Hindlimb muscle (tissue), 1 donor: ENCODE measurements at regions not wholly inside any gene's neighbourhood (a gene's known extent, or its start where the extent isn't known, plus 50 kb on each side); places are given as distances from the start of the nearest gene placed in this dataset.

Experiments used
- DNase-seq: peaks from one replicate; pipeline ENCODE4 v3.0.0-alpha.2; 2013

GRCh38 chr13:100853434-100853833 lies 178.8 kb upstream of the TMTC4 start:
- no peak for DNase-seq

DNA sequence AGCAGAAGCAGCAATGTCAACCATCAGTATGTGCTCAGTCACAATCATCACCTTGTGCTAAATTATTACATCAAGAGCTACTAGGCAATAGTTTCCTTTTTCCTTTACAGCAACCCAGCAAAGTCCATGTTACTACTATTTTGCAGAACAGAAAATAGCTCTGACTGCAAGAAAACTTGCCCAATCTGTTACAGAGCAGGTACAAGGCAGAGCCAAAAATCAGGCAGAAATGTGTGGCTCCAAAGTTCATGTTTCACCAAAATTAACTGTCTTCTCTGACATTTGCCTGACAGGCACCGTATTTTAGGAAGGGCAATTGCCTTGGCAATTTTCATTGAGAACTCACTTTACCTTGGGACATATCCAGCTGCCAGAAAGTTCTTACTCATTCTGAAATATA lies 177.6 kb upstream of the TMTC4 start:
- no peak for DNase-seq

DNA sequence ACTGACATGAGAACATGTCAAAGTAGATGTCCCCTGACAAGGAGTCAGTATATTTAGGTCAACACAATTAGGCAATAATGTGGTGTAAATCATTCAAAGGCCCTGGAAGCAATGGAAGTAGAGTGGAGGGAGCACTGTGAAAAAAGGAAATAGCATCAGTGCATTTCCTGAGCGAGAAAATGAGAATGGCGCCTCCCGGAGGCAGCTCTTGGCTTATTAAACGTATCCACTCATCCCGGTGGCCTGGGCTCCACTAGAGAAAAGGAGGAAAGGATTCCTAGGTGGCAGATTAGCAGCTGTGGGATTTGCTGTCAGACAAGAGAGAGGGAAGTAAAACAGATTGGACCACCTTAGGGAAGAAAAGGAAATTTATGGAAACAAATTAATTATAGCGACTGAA lies 173.7 kb upstream of the TMTC4 start:
- no peak for DNase-seq

DNA sequence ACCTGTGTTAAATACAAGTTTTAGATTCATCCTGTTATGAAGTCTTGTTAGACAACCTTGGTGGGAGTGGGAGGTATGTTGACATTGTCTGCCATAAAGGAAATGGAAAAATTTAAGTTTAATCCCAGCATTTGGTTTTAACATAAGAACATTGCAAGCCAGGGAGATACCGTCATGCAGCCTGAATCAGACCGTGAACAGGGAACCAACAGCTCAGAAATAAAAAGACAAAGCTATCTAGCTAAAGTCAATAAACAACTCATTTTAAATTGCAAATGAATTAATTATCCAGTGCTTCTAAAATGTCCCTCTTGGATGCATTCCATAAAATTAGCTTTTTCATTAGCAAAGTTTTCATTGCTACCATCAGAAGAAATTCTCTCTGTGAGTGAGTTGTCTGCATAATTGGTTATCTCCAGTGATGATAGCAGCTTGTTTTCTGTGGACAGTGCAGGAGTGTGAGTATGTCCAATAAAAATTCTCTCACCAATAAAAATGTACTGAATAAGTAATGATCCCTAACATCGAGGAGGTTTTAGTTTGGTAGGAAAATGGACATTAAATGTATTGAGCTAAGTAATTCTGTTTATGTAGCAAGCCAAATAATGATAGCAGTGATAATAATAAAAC lies 170.6 kb upstream of the TMTC4 start:
- no peak for DNase-seq

- no peak for DNase-seq
These were observed 167.5 kb upstream of the TMTC4 start for GRCh38 chr13:100842136-100842535.

GRCh38 chr13:100838387-100838786 lies 163.8 kb upstream of the TMTC4 start:
- DNase-seq: no peak

- no peak for DNase-seq
These were observed 163.0 kb upstream of the TMTC4 start for GRCh38 chr13:100837631-100838030.

DNA sequence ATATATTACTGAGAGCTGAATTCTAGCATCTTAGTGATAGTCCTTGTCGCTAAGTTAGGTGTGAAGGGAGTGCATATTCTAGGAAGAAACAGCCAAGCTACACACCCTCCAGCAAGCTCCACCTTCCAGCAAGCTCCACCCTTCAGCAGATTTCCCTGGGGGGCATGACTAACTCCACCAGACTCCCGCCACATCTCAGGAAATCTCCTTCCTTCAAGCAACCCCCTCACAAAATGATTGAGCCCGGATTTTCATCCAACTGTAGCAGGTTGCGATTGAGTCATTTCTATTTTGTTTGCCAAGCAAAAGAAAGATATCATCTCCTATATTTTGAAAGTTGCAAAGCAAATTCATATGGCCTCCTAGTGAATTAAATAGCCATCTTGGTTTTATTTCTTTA lies 162.1 kb upstream of the TMTC4 start:
- DNase-seq: no peak

DNA sequence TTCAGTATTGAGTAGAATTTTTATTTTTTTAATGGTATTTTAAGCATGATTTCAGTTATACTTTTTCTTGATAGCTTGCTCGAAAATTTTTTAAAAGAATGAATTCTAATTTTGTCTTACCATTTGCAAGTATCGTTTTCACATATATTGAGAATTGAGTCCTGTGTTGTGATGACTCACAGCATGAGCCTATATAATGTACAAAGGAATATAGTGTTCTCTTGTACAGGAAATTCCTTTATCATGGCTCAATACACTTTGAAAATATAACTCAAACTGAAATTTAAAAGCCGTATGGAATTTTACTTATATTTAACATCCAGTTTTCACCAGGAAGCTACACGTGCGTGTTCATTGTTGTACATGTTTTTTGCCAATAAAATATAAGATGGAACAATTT lies 161.1 kb upstream of the TMTC4 start:
- no peak for DNase-seq

- no peak for DNase-seq
These were observed 158.8 kb upstream of the TMTC4 start for GRCh38 chr13:100833427-100833826.

DNA sequence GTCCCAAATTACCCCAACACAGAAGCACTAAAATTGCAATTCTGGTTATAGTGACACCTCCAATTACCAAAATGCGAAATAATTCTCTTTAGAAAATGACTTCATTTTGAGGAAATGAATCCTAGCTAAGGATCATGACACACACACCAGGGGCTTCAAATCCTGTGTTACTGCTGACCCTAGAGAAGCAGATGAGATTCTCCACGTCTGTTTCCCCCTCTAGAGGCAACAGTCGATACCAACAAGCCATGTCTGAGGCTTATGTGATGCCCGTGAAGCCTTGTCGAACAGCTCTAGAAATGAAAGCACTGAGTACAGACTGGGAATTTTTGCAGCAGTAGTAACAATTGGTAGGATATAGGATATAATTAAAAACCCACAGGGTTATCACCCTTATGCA lies 153.6 kb upstream of the TMTC4 start:
- DNase-seq: no peak

GRCh38 chr13:100827489-100828176 lies 153.0 kb upstream of the TMTC4 start:
- DNase-seq: no peak

- no peak for DNase-seq
These were observed 151.8 kb upstream of the TMTC4 start for GRCh38 chr13:100826441-100826840.

GRCh38 chr13:100825557-100825956 lies 151.0 kb upstream of the TMTC4 start:
- no peak for DNase-seq

GRCh38 chr13:100824366-100824765 lies 149.8 kb upstream of the TMTC4 start:
- DNase-seq: no peak

GRCh38 chr13:100823448-100823847 lies 148.9 kb upstream of the TMTC4 start:
- no peak for DNase-seq

GRCh38 chr13:100822871-100823443 lies 148.4 kb upstream of the TMTC4 start:
- DNase-seq: no peak

DNA sequence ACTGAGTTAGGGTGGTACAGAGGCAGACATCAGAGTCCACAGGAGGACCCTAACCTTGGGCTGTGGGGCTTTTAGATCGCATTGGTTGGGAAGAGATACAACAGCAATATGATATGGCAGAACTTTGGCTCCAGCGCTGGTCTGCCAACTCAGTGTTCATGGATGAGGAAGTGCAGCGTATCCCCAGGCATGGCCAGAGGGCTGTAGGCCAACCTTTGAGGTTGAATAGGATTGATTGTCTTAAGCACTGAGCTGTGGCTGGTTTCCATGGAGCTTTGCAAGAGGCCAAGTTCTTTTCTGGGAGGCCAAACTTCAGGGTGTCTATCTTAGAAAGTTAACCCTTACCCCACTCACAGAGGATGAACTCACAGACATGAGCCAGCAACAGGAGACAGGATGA lies 144.1 kb upstream of the TMTC4 start:
- DNase-seq: no peak

GRCh38 chr13:100817928-100818327 lies 143.3 kb upstream of the TMTC4 start:
- DNase-seq: no peak

DNA sequence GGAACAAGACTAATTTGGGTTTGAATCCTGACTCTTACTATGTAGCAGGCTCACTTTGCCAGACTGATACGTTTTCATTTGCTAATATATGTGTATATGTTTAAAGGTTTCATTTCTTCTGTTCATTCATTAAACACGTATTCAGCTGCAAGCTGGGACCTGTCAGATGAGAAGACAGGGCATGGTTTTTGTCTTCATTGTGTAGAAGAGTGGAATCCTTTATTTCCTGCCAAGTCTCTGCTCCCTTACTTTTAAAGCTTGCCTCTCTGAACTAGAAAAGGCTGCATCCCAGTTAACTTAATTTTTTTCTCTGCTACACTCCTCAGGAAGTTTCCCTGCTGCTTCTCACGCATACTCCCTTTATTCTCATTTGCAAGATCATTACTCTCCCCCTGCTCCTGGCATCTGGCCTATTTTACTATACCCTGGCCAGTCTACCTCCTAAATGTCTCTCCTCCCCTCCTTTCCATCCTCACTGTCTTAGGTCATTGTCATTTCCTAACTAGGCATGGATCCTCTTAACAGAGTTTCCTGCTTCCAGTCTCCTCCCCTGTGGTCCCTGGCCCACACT lies 141.0 kb upstream of the TMTC4 start:
- no peak for DNase-seq

GRCh38 chr13:100812982-100813584 lies 138.5 kb upstream of the TMTC4 start:
- DNase-seq: no peak

DNA sequence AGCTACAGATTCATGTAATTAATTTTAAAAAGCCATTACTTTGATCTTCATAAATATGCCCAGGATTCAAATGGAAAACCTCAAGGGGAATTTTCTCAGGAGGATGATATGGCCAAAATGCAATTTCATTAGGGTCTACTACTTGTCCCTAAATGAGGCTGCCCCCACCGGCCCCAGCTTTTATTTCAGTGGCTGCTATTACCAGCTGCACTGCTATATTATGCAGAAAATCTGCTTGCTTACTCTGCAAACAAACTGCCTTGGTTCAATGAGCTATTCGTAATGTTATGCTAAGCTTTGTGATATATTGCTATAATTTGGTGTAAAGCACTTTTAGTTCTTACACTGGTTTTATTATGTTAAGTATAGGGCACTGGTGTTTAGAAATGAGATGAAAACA lies 137.3 kb upstream of the TMTC4 start:
- no peak for DNase-seq

- DNase-seq: no peak
These were observed 136.7 kb upstream of the TMTC4 start for GRCh38 chr13:100811024-100811865.
